Nephron progenitor cell (in vitro differentiated cells): ENCODE measurements at regions not wholly inside any gene's neighbourhood (a gene's known extent, or its start where the extent isn't known, plus 50 kb on each side); places are given as distances from the start of the nearest gene placed in this dataset.

ENCODE experiments used
- DNase-seq: peaks from one replicate; pipeline ENCODE4 v3.0.0; 2021
- H3K27ac Mint-ChIP-seq: 2 replicates; pipeline ENCODE4 v1.8.0; 2021; ENCODE audit warnings: mild to moderate bottlenecking, moderate library complexity, mixed read lengths
- H3K27me3 Mint-ChIP-seq: 2 replicates; pipeline ENCODE4 v1.8.0; 2021; ENCODE audit warnings: mild to moderate bottlenecking, low read depth, mixed read lengths; ENCODE audit not compliant: poor library complexity
- H3K36me3 Mint-ChIP-seq: 2 replicates; pipeline ENCODE4 v1.8.0; 2021; ENCODE audit warnings: low read depth, mixed read lengths
- H3K4me1 Mint-ChIP-seq: 2 replicates; pipeline ENCODE4 v1.8.0; 2021; ENCODE audit warnings: mixed read lengths
- H3K4me3 Mint-ChIP-seq: 2 replicates; pipeline ENCODE4 v1.8.0; 2021; ENCODE audit warnings: mild to moderate bottlenecking, moderate library complexity, mixed read lengths
- H3K9me3 Mint-ChIP-seq: 2 replicates; pipeline ENCODE4 v1.8.0; 2021; ENCODE audit warnings: mild to moderate bottlenecking, moderate library complexity, mixed read lengths
- CTCF ChIP-seq: fragments of 200-600 bp; sonication (generic); IDR thresholded peaks from 2 replicates; pipeline ENCODE4 v1.5.0; 2021; ENCODE audit warnings: antibody characterized with exemption

- Mint-ChIP-seq H3K4me3 (no peak overlapping the region), H3K36me3 (no peaks in the 10 kb centered on the region), H3K4me1 (no peaks in the 10 kb centered on the region), H3K27ac (no peak overlapping the region), H3K9me3 (peaks cover 3% of the 10 kb centered on the region), H3K27me3 (peaks cover 4% of the 10 kb centered on the region)
- no peak for DNase-seq
- TF ChIP-seq CTCF, result no peak
Observed at GRCh38 chr4:125663896-125664767, 349.4 kb downstream of the FAT4 start.

- H3K36me3 Mint-ChIP-seq, result no peaks in the 10 kb centered on the region
- no peak for TF ChIP-seq CTCF
- no peak for DNase-seq
- H3K27me3 Mint-ChIP-seq, result peaks cover 4% of the 10 kb centered on the region
- H3K27ac Mint-ChIP-seq, result no peak overlapping the region
- peaks cover 3% of the 10 kb centered on the region for H3K9me3 Mint-ChIP-seq
- H3K4me1 Mint-ChIP-seq, result no peaks in the 10 kb centered on the region
- H3K4me3 Mint-ChIP-seq, result no peak overlapping the region
Observed at GRCh38 chr4:125666635-125667034, 351.9 kb downstream of the FAT4 start.

GRCh38 chr4:125676156-125676555 is 361.4 kb downstream of the FAT4 start:
- Mint-ChIP-seq H3K27ac (peak overlapping the region; percentile 39), H3K27me3 (peaks cover 3% of the 10 kb centered on the region), H3K36me3 (no peaks in the 10 kb centered on the region), H3K4me3 (no peak overlapping the region), H3K4me1 (peaks cover 9% of the 10 kb centered on the region), H3K9me3 (no peaks in the 10 kb centered on the region)
- no peak for DNase-seq
- no peak for TF ChIP-seq CTCF

GRCh38 chr4:125676583-125676982 is 361.8 kb downstream of the FAT4 start:
- no peak for DNase-seq
- peaks cover 3% of the 10 kb centered on the region for H3K27me3 Mint-ChIP-seq
- TF ChIP-seq CTCF, result no peak
- H3K4me3 Mint-ChIP-seq, result no peak overlapping the region
- peaks cover 9% of the 10 kb centered on the region for H3K4me1 Mint-ChIP-seq
- H3K27ac Mint-ChIP-seq, result no peak overlapping the region
- H3K36me3 Mint-ChIP-seq, result no peaks in the 10 kb centered on the region
- H3K9me3 Mint-ChIP-seq, result no peaks in the 10 kb centered on the region

- Mint-ChIP-seq H3K27me3 (peaks cover 3% of the 10 kb centered on the region), H3K36me3 (no peaks in the 10 kb centered on the region), H3K27ac (no peak overlapping the region), H3K4me3 (no peak overlapping the region), H3K9me3 (no peaks in the 10 kb centered on the region), H3K4me1 (no peaks in the 10 kb centered on the region)
- DNase-seq, result no peak
- TF ChIP-seq CTCF, result no peak
Observed at GRCh38 chr4:125677665-125678307, 363.0 kb downstream of the FAT4 start.

GRCh38 chr4:125679989-125680388 is 365.2 kb downstream of the FAT4 start:
- H3K4me1 Mint-ChIP-seq, result no peaks in the 10 kb centered on the region

More at GRCh38 chr4:125679989-125680388, 365.2 kb downstream of the FAT4 start:
- no peak overlapping the region for H3K27ac Mint-ChIP-seq
- no peaks in the 10 kb centered on the region for H3K36me3 Mint-ChIP-seq
- H3K27me3 Mint-ChIP-seq, result peaks cover 3% of the 10 kb centered on the region
- H3K4me3 Mint-ChIP-seq, result no peak overlapping the region
- H3K9me3 Mint-ChIP-seq, result no peaks in the 10 kb centered on the region
- no peak for DNase-seq
- TF ChIP-seq CTCF, result no peak
